ENCODE measurements at regions not wholly inside any gene's neighbourhood (a gene's known extent, or its start where the extent isn't known, plus 50 kb on each side); places are given as distances from the start of the nearest gene placed in this dataset.

DNA sequence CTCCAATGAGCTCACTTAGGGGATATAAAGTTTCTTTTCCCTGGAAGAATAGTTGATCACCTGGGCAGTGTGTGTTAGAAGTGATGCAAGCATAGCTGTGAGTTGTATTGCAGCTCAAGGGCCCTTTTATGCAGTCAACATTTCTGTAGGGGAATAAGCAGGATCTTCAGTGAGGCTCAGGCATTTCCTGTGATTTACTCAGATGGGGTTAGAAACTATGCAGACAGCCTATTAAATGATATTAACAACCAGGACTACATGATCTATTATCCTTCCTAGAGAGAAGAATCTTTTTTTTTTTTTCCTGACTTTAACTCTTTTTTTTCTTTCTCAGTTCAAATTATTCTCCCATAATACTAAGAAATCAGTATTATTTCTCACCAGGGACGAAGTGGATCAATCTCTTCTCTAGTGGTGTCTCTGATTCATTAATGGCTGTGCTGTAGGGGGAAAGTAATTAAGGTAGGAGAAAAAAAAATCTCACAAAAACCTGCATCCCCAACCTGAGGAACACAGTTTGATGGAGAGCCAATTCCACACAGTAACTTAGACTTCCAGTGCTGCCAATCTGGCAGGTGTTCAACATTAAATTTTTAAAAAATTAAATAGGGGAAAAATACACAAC lies 126.4 kb upstream of the SLC10A2 start:
- TF ChIP-seq EZH2 (IDR thresholded peaks at IDR 0.05; ENCODE audit: borderline replicate concordance, low read length), result no peak
- TF ChIP-seq, protein P1, sequence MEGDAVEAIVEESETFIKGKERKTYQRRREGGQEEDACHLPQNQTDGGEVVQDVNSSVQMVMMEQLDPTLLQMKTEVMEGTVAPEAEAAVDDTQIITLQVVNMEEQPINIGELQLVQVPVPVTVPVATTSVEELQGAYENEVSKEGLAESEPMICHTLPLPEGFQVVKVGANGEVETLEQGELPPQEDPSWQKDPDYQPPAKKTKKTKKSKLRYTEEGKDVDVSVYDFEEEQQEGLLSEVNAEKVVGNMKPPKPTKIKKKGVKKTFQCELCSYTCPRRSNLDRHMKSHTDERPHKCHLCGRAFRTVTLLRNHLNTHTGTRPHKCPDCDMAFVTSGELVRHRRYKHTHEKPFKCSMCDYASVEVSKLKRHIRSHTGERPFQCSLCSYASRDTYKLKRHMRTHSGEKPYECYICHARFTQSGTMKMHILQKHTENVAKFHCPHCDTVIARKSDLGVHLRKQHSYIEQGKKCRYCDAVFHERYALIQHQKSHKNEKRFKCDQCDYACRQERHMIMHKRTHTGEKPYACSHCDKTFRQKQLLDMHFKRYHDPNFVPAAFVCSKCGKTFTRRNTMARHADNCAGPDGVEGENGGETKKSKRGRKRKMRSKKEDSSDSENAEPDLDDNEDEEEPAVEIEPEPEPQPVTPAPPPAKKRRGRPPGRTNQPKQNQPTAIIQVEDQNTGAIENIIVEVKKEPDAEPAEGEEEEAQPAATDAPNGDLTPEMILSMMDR (IDR thresholded peaks at IDR 0.05; ENCODE audit: low read length), result no peak
